NCI-H2171 treated with DMSO at 0.1 percent for 48 hours (cell line): ENCODE measurements at regions not wholly inside any gene's neighbourhood (a gene's known extent, or its start where the extent isn't known, plus 50 kb on each side); places are given as distances from the start of the nearest gene placed in this dataset.
"Not testable (repeated sequence)": the region's sequence is repeated elsewhere in the genome, so short reads cannot be mapped to it uniquely, and the experiment has no call there.

Source experiments
- DNase-seq: peaks from one replicate; lab custom pipeline; 2025; lab: John Stamatoyannopoulos, UW

DNA sequence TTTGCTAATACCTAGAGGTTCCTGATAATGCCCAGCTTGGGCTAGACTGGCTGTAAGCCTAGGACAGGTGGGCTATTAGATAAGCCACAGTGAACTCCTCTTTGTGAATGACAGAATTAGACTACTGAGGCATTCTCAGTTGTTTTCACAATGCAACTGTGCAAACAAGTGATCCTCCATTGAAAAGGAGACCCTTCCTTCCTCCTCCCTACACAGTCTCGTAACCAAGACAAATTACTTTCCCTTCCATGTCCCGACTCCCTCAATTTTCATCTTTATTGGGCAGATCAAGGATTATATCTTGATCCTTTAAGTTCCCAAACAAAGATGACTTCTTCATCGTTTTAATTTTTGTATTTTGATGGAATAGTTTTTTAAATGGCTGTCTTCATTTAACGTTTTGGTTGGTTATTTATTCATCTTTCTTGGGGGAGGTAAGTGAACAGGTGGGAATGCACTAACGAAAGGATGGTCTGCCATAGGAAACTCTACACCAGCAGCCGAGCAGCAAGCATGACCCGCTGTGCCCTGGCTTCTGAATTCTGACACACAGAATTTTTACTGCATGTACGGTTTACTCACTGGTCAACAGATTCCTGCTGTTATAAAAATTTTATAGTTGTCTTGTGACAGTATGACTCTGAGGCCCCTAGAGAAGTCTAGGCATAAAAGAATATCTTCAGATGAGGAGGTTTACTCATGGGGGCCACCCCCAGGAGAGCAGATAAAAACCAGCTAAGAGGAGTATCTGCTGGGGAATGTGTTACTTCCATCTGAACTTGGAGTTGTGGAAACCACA is 137.5 kb upstream of the TUT7 start:
- DNase-seq, result no peak

DNA sequence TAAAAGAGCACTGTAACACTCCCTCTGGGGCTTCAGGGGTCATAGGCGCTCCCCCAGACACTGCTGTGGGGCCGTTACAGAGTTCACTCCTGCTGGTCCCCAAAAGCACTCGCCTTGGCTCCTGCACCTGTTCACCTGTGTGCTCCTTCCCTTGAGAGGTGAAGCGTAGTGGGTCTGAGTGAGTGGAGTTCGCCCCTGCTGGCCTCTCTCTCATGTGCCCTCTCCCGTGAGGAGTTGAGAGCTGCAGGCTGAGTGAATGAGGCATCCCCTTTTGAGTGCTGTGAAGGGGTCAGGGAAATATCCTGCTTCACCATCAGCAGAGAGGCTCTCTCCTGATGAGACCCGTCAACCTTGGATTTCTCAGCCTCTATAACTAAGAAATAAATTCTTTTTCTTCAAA is 134.6 kb upstream of the TUT7 start:
- DNase-seq, result no peak

DNA sequence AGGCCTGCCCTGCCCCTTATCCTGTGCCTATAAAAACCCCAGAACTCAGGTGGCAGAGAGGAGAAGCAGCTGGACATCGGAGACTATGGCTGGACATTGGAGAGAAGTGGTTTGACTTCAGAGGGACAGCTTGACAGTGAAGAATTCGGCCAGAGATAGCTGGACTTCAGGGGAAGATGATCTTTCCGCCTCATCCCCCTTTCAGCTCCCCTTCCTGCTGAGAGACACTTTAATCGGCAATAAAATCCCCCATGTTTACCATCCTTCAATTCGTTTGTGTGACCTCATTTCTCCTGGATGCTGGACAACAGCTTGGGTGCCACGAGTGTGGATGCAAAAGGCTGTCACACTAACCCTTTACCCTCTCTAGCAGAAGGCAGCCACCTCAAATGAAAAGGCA is 134.1 kb upstream of the TUT7 start:
- no peak for DNase-seq

DNA sequence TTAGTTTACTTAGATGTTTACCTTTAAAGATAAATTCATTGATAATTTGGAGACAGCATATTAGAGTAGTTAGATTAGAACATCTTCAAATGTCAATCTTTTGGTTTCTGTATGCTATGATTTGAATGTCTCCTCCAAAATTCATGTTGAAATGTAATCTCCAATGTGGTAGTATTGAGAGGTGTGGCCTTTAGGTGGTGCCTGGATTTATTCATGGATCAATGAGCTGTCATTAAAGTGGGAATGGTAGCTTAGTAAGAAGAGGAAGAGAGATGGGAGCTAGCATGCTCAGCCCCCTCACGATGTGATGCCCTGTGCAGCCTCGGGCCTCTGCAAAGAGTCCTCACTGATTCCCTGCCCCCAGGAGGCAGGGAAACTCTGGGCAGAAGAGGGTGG is 133.6 kb upstream of the TUT7 start:
- DNase-seq, result no peak

DNA sequence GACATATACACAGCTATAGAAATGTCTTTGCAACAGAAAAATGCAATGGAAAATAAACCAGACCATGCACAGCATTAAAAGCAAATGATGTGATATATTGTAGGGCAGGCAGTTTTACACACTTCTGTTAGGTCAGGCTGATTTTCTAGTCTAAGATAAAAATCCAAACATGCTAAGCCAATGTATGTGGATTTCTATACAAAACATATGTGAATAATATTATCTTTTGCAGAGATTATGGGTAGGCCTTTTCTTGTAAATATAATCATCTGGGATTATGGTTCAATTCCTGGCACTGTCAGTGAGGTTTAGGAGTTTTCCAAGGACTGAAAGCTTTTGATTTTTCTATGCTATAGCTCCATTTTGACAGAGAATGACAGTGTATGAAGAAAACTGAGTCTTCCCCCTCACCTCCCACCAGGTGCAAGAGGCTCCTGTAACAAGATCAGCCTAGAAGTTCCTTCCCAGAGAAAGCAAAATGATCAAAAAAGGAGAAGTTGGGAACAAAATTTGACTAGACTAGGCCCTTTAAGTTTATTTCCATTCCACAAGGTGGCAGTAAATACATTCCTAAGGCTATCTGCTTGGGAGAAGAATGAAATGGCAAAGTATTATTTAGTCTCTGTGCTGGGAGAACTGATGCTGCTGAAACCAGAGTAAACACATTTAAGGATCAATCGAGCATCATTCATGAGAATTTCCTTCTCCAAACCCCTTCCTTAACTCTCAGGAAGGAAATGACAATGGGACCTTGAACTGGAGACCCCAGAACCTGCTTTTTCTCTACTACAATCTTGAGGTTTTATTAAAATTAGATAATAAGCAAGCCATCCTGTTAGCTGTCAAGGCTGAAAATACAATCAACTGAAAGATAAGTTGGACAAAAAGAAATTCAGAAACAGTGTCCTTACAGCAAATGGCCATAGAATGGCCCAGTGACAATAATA is 133.0 kb upstream of the TUT7 start:
- DNase-seq, result peak; percentile 55

DNA sequence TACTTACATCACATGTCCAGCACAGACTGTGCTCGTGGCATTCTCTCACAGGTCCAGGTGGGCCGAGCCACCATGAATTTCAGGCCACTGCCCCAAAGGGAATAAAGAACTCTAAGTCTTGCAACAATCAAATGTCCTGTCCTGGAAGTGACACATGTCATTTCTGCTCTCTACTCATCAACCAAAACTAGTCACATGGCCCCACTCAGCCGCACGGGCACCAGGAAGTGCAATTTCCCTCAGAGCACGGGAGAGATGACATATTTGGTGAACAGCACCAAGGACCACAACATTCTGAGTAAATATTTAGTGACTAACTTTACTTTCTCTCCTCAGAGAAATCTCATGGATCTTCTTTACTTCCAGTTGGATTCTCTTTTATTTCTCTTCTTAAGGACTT is 131.1 kb upstream of the TUT7 start:
- DNase-seq, result no peak

DNA sequence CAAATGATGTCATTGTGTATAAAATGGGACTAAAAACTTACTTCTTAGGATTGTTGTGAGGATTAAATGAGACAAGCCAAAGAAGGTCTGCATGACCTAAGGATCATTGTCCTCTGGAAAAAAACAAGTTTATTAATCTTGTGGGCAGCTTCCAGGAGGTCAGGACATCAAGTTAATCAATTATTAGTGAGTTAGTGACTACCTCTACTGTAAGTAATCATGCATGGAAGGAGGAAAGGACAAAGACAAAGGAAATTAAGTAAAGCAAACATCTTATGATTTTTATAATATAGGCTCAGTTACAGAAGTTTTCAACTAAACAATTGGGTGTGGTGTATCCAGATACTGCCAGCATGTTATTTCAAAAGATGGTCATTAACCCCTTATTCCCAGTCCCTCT is 129.3 kb upstream of the TUT7 start:
- DNase-seq, result no peak

DNA sequence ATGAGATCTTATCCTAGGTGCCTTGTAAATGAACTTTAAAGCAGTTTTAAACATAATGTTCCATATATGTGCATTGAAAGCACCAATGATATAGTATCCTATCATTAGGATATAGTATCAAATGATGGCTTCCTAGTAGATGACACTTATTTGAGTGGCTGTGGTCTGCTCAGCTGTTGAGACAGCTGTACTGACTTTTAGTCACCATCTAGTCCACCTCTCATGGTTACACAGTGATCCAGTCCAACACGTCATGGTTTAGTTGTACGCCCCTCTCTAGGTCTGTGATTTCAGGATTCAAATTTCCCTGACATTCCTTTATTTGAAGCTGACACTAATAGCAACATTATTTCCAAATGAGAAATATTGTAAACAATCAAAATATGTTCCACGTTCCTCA is 127.3 kb upstream of the TUT7 start:
- DNase-seq, result no peak

DNA sequence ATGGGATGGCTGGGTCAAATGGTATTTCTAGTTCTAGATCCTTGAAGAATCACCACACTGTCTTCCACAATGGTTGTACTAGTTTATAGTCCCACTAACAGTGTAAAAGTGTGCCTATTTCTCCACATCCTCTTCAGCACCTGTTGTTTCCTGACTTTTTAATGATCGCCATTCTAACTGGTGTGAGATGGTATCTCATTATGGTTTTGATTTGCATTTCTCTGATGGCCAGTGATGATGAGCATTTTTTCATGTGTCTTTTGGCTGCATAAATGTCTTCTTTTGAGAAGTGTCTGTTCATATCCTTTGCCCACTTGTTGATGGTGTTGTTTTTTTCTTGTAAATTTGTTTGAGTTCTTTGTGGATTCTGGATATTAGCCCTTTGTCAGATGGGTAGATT is 121.0 kb upstream of the TUT7 start:
- DNase-seq, result not testable (repeated sequence)

DNA sequence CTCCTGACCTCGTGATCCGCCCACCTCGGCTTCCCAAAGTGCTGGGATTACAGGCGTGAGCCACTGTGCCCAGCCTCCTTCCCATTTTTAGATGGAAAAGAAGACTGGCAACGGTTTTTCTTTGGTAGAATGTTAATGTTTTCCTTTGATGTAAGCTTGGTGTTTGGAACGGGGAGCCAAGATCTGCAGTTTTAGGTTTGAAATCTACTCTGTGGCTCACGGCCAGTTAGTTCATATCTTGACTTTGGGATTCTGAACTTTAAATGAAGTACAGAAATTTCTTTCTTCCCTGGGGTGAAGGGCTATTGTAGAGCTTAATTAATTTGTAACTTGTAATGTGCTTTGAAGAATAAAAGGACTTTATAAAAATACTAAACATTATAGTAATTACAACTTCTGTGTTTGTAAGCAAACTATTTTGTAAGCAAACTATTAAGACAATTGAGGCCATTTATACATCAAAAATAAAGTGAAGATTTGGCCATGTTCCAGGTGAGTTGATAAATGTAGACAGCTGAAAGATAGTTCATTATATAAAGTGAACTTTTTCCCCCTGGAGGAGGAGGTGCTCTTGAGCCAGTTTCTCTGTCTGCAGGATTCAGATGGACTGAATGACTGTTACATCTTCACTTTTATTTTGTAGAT is 117.1 kb upstream of the TUT7 start:
- DNase-seq, result no peak

DNA sequence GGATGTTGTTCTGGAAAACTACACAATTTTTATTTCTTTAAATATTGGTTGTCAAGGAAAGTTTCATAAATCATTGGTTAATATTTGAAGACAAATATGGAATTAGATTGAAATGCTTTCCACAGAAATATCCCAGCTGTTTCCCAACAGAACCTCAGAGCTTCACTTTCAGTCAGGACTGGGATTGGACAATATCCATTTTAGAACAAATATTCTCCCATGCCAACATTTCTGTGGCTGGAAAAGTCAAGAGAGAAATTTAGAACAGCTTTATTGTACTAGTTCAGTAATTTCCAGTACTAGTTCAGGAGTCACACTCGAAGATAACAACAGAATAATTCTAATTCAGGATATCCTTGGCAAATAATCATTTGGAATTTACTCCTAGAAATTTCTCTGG is 116.1 kb upstream of the TUT7 start:
- no peak for DNase-seq

DNA sequence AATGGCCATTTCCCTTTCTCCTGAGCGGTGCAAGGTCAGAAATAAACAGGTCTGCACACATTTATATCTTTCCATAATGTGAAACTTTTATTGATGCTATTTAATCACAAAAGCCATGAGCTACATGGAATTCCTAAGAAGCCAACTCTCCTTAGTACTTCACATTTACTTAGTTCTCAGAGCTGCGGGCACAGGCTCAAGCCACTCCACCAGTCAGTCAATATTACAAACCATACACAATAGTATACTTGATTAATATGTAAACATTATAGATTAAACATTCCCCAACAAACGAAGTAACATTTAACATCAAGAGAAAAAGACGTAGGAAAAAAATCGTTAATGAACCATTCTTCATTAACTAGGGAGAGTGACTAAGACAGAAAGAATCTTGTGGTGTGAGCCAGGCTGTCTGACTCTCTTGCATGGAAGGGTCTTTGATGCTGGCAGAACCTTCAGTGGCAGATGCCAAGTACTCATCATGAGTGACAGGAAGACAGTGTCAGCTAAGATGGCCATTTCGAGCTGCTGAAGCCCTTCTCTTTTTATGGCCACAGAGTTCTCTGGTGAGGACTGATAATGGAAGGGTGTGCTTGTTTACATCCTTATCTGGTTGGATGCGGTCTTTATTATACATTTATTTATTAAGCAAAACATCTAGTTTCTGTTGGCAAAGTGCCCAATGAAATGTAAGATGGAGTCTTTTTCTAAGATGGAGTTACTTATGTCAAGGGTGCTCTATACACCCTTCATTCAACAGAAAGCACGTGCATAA is 115.5 kb upstream of the TUT7 start:
- DNase-seq, result no peak

DNA sequence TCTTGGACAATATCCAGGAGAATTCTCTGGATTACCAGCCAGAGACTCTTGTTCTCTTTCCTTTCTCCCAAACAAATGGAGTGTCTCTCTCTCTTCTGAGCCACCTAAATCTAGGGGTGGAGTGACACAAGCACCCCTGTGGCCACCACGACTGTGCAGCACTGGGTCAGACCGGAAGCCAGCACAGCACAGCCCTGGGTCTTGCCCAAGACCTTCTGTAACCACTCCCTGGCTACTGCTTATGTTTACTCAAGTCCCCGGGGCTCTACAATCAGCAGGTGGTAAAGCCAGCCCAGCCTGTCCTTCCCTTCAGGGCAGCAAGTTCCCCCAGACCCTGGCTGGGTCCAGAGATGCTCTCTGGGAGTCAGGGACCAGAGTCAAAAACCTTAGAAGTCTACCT is 110.0 kb upstream of the TUT7 start:
- DNase-seq, result no peak

DNA sequence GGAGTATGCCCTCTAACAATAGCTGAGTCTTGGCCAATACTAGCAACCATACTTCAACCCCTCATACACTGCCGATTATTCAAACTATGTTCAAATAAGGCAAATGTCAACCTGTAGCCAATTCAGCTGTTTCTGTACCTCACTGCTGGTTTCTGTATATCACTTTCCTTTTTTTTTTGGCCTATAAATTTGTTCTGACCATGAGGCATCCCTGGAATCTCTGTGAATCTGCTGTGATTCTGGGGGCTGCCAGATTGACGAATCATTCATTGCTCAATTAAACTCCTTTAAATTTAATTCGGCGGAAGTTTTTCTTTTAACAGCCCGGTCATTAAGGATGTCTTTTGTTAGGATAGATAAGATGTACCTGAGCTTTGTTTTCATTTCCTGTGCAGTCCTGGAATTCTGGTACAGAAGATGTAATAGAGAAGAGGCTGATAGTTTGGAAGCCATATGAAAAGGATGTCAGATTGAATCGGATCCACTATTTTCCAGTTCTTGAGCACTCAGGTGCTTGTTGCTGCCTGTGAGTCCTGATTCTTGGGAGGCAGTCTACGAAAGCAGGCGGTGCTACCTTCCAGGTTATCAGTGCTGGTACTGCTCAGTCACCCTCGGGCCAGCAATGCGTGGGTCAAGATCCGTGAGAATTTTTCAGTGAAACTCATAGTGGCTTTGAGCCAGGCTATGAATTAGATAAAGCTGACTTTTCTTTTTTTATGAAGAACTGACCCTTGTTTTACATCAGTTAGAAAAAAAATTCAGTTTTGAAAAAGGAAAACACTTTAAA is 106.2 kb upstream of the TUT7 start:
- no peak for DNase-seq

DNA sequence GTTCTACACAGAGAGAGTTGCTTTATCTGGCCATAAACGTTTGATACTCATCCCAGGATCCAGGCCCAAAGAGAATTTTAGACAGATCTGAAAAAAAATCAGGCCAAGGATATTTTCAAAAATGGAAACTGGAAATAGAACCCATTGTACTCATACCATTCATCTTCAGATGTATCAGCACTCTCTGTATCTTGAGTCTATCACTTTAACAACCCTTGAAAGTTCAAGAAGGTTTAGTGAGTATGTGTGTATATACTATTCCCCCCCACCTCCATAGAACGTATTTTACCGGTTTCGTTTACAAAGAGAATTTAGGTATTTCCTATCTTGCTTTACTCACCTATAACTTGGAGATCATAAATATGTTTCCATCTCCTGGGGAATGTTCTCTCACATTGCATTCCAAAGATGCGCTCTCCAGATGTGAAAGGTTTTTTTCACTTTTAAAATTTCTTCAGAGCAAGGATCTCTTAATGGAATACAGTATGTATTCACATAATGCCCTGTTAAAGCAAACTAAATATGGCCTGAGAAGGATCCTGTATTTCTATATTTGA is 105.5 kb upstream of the TUT7 start:
- no peak for DNase-seq

DNA sequence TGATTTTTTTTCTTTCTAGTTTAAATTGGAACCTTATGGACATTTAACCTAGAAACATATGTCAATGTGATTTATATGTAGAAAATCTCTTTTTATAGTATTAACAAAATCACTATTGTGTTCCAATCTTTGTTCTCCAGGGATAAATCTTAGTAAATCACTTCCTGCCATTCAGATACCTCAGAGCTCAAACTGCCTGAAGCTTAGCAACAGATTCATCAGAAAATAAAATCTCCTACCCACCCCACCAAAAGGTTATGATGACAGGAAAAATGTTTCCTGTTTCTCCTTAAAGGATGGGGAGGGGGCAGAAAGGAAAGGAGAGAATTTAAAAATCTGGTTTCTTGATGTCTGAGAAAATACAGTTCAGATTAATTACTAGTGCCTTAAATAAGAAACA is 105.0 kb upstream of the TUT7 start:
- DNase-seq, result no peak

DNA sequence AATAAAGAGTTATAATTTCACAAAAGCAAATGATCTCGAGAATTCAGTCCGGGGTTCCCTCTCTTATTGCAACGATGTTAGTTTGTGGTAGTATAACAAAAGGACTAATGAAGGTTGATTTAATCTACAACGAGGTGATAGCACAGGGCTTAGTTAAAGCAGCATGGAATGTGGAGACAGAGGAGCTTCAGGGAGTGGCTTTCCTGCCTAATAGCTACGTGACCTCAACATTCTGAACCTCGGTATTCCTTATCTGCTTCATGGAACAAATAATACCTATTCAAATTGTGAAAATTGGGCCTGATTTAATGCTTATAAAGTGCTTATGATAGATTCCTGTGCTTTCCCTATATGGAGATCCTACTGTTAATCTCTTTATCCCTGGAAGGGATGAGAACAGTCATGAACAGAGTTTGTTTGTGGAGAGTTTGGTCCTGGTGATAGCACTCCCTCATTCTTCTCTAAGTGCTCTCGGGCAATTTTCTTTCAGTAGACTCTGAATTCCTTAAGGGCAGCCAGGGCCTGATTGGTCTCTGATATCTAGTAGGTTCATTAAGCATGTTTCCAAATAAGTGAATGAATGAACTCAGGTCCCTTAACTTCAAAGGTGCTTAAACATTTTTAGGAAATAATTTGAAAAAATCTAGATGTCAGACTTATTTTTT is 104.1 kb upstream of the TUT7 start:
- no peak for DNase-seq

DNA sequence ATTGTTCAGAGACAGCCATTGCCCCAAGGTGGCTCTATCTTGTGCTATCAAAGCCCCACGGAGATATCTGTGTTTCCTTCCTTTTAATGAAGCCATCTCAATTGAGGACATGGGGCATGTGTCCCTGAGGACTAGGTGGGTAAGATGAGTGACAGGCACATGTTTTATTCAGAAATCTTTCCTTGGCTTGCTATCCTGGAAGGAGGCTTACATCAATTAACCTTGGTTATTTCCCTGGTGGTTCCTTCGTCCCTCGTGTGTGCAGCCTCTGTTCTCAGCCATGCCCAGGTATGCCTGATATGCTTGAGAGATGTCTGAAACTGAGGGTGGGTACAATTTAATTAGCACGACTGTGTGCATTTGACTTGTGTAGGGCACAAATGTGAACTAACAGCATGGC is 102.2 kb upstream of the TUT7 start:
- no peak for DNase-seq

DNA sequence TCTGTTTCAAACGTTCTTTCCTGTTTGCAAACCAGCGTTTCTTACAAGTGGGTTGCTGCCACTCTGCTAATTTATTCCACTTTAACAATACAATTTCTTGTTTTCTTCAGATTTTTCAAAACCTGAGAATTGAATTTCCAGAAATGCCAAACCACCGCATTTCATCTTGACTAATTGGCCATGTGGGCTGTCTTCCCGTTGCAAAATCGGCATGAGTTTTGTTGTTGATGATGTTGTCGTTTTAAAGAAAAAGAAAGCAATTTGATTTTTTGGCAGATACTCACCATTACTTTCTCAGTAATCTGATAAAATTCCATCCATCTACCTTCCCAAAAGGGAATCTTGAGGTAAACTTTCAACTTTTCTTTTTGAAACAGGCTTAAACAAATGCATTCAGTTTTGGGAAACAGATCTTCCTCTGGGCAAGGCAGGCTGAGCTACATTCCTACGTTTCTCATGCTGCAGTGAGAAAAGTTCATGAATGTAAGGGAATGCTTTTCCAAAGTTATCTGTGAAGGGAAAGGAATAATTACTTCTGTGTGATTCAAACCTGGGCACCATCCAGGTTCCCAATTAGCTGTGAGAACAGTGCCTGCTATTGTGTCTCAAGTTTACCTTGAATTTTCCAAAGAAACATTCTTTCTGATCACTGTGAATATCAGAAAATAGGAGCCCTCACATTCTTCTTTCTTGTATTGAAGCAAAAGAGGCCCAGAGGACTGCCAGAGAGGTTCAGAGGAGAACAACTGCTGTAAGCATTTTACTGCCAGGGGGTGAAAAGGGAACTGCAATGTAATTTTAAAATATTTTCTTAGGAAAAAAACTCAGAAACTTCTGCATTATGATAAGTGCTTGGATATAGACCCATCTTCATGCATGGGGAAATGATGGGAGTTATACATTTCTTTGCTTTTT is 100.7 kb upstream of the TUT7 start:
- DNase-seq, result no peak
